ENCODE measurements at regions not wholly inside any gene's neighbourhood (a gene's known extent, or its start where the extent isn't known, plus 50 kb on each side); places are given as distances from the start of the nearest gene placed in this dataset.
"Not testable (repeated sequence)": the region's sequence is repeated elsewhere in the genome, so short reads cannot be mapped to it uniquely, and the experiment has no call there.

- peak; percentile 61 to 78 for DNase-seq
Measured at GRCh38 chr12:116687888-116688287, 50.0 kb downstream of the SPRING1 start.

GRCh38 chr12:116684891-116685290 is 53.0 kb downstream of the SPRING1 start:
- DNase-seq = no peak

GRCh38 chr12:116677202-116677661 is 60.6 kb downstream of the SPRING1 start:
- DNase-seq = no peak

- no peak for DNase-seq
Measured at GRCh38 chr12:116675339-116676107, 62.3 kb downstream of the SPRING1 start.

GRCh38 chr12:116674643-116675183 is 63.2 kb downstream of the SPRING1 start:
- no peak for DNase-seq

- no peak for DNase-seq
Measured at GRCh38 chr12:116673681-116674111, 64.2 kb downstream of the SPRING1 start.

GRCh38 chr12:116672842-116673516 is 64.9 kb downstream of the SPRING1 start:
- no peak for DNase-seq

GRCh38 chr12:116672010-116672409 is 65.9 kb downstream of the SPRING1 start:
- no peak for DNase-seq

- DNase-seq = no peak
Measured at GRCh38 chr12:116670859-116671258, 67.0 kb downstream of the SPRING1 start.

GRCh38 chr12:116667752-116668151 is 70.1 kb downstream of the SPRING1 start:
- no peak for DNase-seq

GRCh38 chr12:116666829-116667228 is 71.0 kb downstream of the SPRING1 start:
- not testable (repeated sequence) for DNase-seq

- DNase-seq = no peak
Measured at GRCh38 chr12:116666305-116666673, 71.6 kb downstream of the SPRING1 start.

- no peak for DNase-seq
Measured at GRCh38 chr12:116665666-116666304, 72.1 kb downstream of the SPRING1 start.

- no peak for DNase-seq
Measured at GRCh38 chr12:116664085-116664484, 73.8 kb downstream of the SPRING1 start.

- peak; percentile 90 for DNase-seq
Measured at GRCh38 chr12:116662612-116663144, 75.2 kb downstream of the SPRING1 start.

- DNase-seq = no peak
Measured at GRCh38 chr12:116661341-116661740, 76.5 kb downstream of the SPRING1 start.

- DNase-seq = not testable (repeated sequence)
Measured at GRCh38 chr12:116660740-116661139, 77.1 kb downstream of the SPRING1 start.

- no peak for DNase-seq
Measured at GRCh38 chr12:116659771-116660481, 77.9 kb downstream of the SPRING1 start.

- DNase-seq = no peak
Measured at GRCh38 chr12:116657921-116658495, 79.9 kb downstream of the SPRING1 start.

GRCh38 chr12:116656306-116656705 is 81.6 kb downstream of the SPRING1 start:
- DNase-seq = no peak

GRCh38 chr12:116654226-116654743 is 83.6 kb downstream of the SPRING1 start:
- DNase-seq = no peak

GRCh38 chr12:116651089-116651488 is 86.8 kb downstream of the SPRING1 start:
- DNase-seq = no peak

Data from SHP77 (cell line).